ENCODE measurements at regions not wholly inside any gene's neighbourhood (a gene's known extent, or its start where the extent isn't known, plus 50 kb on each side); places are given as distances from the start of the nearest gene placed in this dataset.

DNA sequence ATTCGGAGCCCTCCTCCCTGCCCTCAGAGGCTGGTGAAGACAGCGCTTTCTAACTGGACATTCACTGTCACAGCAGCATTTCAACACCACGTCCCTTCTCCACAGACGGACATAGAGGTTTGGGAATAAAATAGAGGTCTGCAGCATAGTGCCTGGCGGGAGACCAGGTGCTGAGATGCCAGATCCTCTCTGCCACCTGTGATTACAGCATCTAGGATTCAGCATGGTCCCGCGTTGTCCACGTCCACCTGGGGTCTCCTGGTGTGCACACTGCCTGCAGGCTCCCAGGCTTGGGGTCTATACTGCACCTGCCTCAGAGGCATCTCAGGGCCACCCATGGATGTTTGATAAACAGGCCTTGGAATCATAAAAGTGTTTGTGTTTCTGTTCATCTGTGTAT lies 175.5 kb downstream of the TMEM18 start:
- H2AFZ ChIP-seq (ENCODE audit: control insufficient read depth, low read depth, low read length), result no peak overlapping the region
- ChIA-PET POLR2A (no interaction called here), SMC1A (ENCODE audit: uncharacterized antibody, unreplicated experiment) (no interaction called here), RAD21 (ENCODE audit: unreplicated experiment) (no interaction called here), CTCF (no interaction called here)
- intact Hi-C loops (cut with micrococcal nuclease; ENCODE audit: unreplicated experiment) (no loop called here), in situ Hi-C loops (cut with MboI) (no loop called here)
- no peak overlapping the region for H3K4me2 ChIP-seq (ENCODE audit: control insufficient read depth, insufficient read depth)
- WGBS (ENCODE audit: insufficient coverage, insufficient replicate concordance, low lambda C conversion rate, missing lambda C conversion rate), result 42% methylated on average over 8 of the region's 8 CpGs
- H3K27ac ChIP-seq (ENCODE audit: control insufficient read depth, insufficient read depth), result no peak overlapping the region
- no peak overlapping the region for H3K4me3 ChIP-seq
- ATAC-seq, result no peak
- no peak overlapping the region for H3K9ac ChIP-seq (ENCODE audit: control insufficient read depth, insufficient read depth, low read length)
- H3K9me3 ChIP-seq (replicated peaks; ENCODE audit: control insufficient read depth, insufficient read depth, low read length), result no peaks in the 10 kb centered on the region
- no peak for DNase-seq (ENCODE audit: low read depth, low spot score)
- no peaks in the 10 kb centered on the region for H4K20me1 ChIP-seq (ENCODE audit: control insufficient read depth, insufficient read depth)
- no peaks in the 10 kb centered on the region; a peak in 1 of 4 replicates for H3K27me3 ChIP-seq (replicated peaks in 1 of 2; ENCODE audit: control insufficient read depth in 2 of 2, insufficient read depth in 2 of 2, low read length in 1 of 2)
- H3K36me3 ChIP-seq (ENCODE audit: control insufficient read depth in 2 of 2, insufficient read depth in 2 of 2, low read length in 1 of 2), result no peaks in the 10 kb centered on the region
- no TSS peak for BruUV-seq (replicated peaks)
- TF ChIP-seq MYC (IDR thresholded peaks at IDR 0.05; ENCODE audit: insufficient read depth, insufficient read length, insufficient replicate concordance, low read length, severe bottlenecking), result no peak
- TF ChIP-seq IKZF1 (conservative IDR thresholded peaks at IDR 0.05), result no peak
- no peak for TF ChIP-seq PAX8 (IDR thresholded peaks at IDR 0.05)
- TF ChIP-seq, protein P1, sequence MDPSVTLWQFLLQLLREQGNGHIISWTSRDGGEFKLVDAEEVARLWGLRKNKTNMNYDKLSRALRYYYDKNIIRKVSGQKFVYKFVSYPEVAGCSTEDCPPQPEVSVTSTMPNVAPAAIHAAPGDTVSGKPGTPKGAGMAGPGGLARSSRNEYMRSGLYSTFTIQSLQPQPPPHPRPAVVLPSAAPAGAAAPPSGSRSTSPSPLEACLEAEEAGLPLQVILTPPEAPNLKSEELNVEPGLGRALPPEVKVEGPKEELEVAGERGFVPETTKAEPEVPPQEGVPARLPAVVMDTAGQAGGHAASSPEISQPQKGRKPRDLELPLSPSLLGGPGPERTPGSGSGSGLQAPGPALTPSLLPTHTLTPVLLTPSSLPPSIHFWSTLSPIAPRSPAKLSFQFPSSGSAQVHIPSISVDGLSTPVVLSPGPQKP (IDR thresholded peaks at IDR 0.05; ENCODE audit: low read depth, low read length), result no peak
- TF ChIP-seq, protein P2, sequence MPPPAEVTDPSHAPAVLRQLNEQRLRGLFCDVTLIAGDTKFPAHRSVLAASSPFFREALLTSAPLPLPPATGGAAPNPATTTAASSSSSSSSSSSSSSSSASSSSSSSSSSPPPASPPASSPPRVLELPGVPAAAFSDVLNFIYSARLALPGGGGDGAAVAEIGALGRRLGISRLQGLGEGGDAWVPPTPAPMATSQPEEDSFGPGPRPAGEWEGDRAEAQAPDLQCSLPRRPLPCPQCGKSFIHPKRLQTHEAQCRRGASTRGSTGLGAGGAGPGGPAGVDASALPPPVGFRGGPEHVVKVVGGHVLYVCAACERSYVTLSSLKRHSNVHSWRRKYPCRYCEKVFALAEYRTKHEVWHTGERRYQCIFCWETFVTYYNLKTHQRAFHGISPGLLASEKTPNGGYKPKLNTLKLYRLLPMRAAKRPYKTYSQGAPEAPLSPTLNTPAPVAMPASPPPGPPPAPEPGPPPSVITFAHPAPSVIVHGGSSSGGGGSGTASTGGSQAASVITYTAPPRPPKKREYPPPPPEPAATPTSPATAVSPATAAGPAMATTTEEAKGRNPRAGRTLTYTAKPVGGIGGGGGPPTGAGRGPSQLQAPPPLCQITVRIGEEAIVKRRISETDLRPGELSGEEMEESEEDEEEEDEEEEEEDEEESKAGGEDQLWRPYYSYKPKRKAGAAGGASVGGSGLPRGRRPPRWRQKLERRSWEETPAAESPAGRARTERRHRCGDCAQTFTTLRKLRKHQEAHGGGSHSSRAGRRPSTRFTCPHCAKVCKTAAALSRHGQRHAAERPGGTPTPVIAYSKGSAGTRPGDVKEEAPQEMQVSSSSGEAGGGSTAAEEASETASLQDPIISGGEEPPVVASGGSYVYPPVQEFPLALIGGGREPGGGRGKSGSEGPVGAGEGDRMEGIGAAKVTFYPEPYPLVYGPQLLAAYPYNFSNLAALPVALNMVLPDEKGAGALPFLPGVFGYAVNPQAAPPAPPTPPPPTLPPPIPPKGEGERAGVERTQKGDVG (CRISPR knock-in tag; IDR thresholded peaks at IDR 0.05), result no peak
- TF ChIP-seq, protein P3, sequence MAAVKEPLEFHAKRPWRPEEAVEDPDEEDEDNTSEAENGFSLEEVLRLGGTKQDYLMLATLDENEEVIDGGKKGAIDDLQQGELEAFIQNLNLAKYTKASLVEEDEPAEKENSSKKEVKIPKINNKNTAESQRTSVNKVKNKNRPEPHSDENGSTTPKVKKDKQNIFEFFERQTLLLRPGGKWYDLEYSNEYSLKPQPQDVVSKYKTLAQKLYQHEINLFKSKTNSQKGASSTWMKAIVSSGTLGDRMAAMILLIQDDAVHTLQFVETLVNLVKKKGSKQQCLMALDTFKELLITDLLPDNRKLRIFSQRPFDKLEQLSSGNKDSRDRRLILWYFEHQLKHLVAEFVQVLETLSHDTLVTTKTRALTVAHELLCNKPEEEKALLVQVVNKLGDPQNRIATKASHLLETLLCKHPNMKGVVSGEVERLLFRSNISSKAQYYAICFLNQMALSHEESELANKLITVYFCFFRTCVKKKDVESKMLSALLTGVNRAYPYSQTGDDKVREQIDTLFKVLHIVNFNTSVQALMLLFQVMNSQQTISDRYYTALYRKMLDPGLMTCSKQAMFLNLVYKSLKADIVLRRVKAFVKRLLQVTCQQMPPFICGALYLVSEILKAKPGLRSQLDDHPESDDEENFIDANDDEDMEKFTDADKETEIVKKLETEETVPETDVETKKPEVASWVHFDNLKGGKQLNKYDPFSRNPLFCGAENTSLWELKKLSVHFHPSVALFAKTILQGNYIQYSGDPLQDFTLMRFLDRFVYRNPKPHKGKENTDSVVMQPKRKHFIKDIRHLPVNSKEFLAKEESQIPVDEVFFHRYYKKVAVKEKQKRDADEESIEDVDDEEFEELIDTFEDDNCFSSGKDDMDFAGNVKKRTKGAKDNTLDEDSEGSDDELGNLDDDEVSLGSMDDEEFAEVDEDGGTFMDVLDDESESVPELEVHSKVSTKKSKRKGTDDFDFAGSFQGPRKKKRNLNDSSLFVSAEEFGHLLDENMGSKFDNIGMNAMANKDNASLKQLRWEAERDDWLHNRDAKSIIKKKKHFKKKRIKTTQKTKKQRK (IDR thresholded peaks at IDR 0.05; ENCODE audit: low read depth, low read length), result no peak
- no peak for TF ChIP-seq RBBP5 (conservative IDR thresholded peaks at IDR 0.05)
- H3K79me2 ChIP-seq (ENCODE audit: control insufficient read depth, insufficient read depth, low read length), result no peaks in the 10 kb centered on the region
- H3K4me1 ChIP-seq (ENCODE audit: control insufficient read depth, insufficient read depth, low read length), result no peaks in the 10 kb centered on the region
- FAIRE-seq, result no peak

Measured in GM12878 (cell line).